Thyroid gland (tissue), 2 donors: ENCODE measurements at regions not wholly inside any gene's neighbourhood (a gene's known extent, or its start where the extent isn't known, plus 50 kb on each side); places are given as distances from the start of the nearest gene placed in this dataset. TPM values are rescaled to one million over a fixed set of nuclear protein-coding genes. Genes with fewer than 3 reads are reported as not detected.

Experiments used
- microRNA-seq: library from miRNA; unstranded; fragments of <30 nt; microRNA quantifications from one replicate; pipeline ENCODE4, GENCODE V29; 2016
- small RNA-seq: library from RNA; depleted of rRNA; stranded (forward); fragments of <200 nt; gene quantifications from one replicate; pipeline ENCODE3, GENCODE V24; 2016

Small RNAs in the stretch of these regions (microRNA-seq; reads per million reads assigned to microRNA genes)
- not detected for gene MIR5701-2

Small RNAs in the stretch of these regions (small RNA-seq; reads per million reads assigned to genes)
- gene AC135068.3, result not detected
- gene MIR5701-2, result not detected
